ENCODE measurements at regions not wholly inside any gene's neighbourhood (a gene's known extent, or its start where the extent isn't known, plus 50 kb on each side); places are given as distances from the start of the nearest gene placed in this dataset.

- FAIRE-seq (no peak), DNase-seq (ENCODE audit: insufficient read length, low spot score) (no peak)
- no peak for TF ChIP-seq TAF1 (IDR thresholded peaks at IDR 0.05; ENCODE audit: low read depth, low read length)
- TF ChIP-seq PAX5 (IDR thresholded peaks at IDR 0.05; ENCODE audit: insufficient read depth, low read length, severe bottlenecking): no peak
- no peak for TF ChIP-seq SPI1 (IDR thresholded peaks at IDR 0.05; ENCODE audit: low read depth, low read length)
- TF ChIP-seq POU2F2 (IDR thresholded peaks at IDR 0.05; ENCODE audit: low read depth, low read length): no peak
- TF ChIP-seq POLR2AphosphoS5 (IDR thresholded peaks at IDR 0.05; ENCODE audit: low read depth, low read length): no peak
- TF ChIP-seq POLR2A (IDR thresholded peaks at IDR 0.05; ENCODE audit: low read depth, low read length): no peak
These were observed 621.8 kb downstream of the CDH26 start for GRCh38 chr20:60579941-60580515.

GRCh38 chr20:60581606-60582115 is 623.4 kb downstream of the CDH26 start:
- no peak for FAIRE-seq
- TF ChIP-seq PAX5 (IDR thresholded peaks at IDR 0.05; ENCODE audit: insufficient read depth, low read length, severe bottlenecking) (no peak), POLR2A (IDR thresholded peaks at IDR 0.05; ENCODE audit: low read depth, low read length) (no peak), POU2F2 (IDR thresholded peaks at IDR 0.05; ENCODE audit: low read depth, low read length) (no peak), SPI1 (IDR thresholded peaks at IDR 0.05; ENCODE audit: low read depth, low read length) (no peak), TAF1 (IDR thresholded peaks at IDR 0.05; ENCODE audit: low read depth, low read length) (no peak), POLR2AphosphoS5 (IDR thresholded peaks at IDR 0.05; ENCODE audit: low read depth, low read length) (no peak)
- no peak for DNase-seq (ENCODE audit: insufficient read length, low spot score)

- DNase-seq (ENCODE audit: insufficient read length, low spot score) (no peak), FAIRE-seq (no peak)
- TF ChIP-seq TAF1 (IDR thresholded peaks at IDR 0.05; ENCODE audit: low read depth, low read length) (no peak), SPI1 (IDR thresholded peaks at IDR 0.05; ENCODE audit: low read depth, low read length) (no peak), POLR2AphosphoS5 (IDR thresholded peaks at IDR 0.05; ENCODE audit: low read depth, low read length) (no peak), POU2F2 (IDR thresholded peaks at IDR 0.05; ENCODE audit: low read depth, low read length) (no peak), PAX5 (IDR thresholded peaks at IDR 0.05; ENCODE audit: insufficient read depth, low read length, severe bottlenecking) (no peak), POLR2A (IDR thresholded peaks at IDR 0.05; ENCODE audit: low read depth, low read length) (no peak)
These were observed 625.5 kb downstream of the CDH26 start for GRCh38 chr20:60583741-60584140.

- no peak for TF ChIP-seq POLR2AphosphoS5 (IDR thresholded peaks at IDR 0.05; ENCODE audit: low read depth, low read length)
- no peak for TF ChIP-seq POLR2A (IDR thresholded peaks at IDR 0.05; ENCODE audit: low read depth, low read length)
- TF ChIP-seq POU2F2 (IDR thresholded peaks at IDR 0.05; ENCODE audit: low read depth, low read length): no peak
- no peak for TF ChIP-seq PAX5 (IDR thresholded peaks at IDR 0.05; ENCODE audit: insufficient read depth, low read length, severe bottlenecking)
- TF ChIP-seq SPI1 (IDR thresholded peaks at IDR 0.05; ENCODE audit: low read depth, low read length): no peak
- TF ChIP-seq TAF1 (IDR thresholded peaks at IDR 0.05; ENCODE audit: low read depth, low read length): no peak
- no peak for DNase-seq (ENCODE audit: insufficient read length, low spot score)
- no peak for FAIRE-seq
These were observed 626.0 kb downstream of the CDH26 start for GRCh38 chr20:60584221-60584620.

GRCh38 chr20:60585651-60586050 is 627.4 kb downstream of the CDH26 start:
- no peak for FAIRE-seq

GRCh38 chr20:60586269-60587050 is 628.2 kb downstream of the CDH26 start:
- DNase-seq (ENCODE audit: insufficient read length, low spot score) (no peak), FAIRE-seq (no peak)
- TF ChIP-seq POU2F2 (IDR thresholded peaks at IDR 0.05; ENCODE audit: low read depth, low read length) (no peak), SPI1 (IDR thresholded peaks at IDR 0.05; ENCODE audit: low read depth, low read length) (no peak), POLR2A (IDR thresholded peaks at IDR 0.05; ENCODE audit: low read depth, low read length) (no peak), TAF1 (IDR thresholded peaks at IDR 0.05; ENCODE audit: low read depth, low read length) (no peak), PAX5 (IDR thresholded peaks at IDR 0.05; ENCODE audit: insufficient read depth, low read length, severe bottlenecking) (no peak), POLR2AphosphoS5 (IDR thresholded peaks at IDR 0.05; ENCODE audit: low read depth, low read length) (no peak)

More at GRCh38 chr20:60585651-60586050, 627.4 kb downstream of the CDH26 start:
- no peak for DNase-seq (ENCODE audit: insufficient read length, low spot score)
- TF ChIP-seq POU2F2 (IDR thresholded peaks at IDR 0.05; ENCODE audit: low read depth, low read length): no peak
- TF ChIP-seq TAF1 (IDR thresholded peaks at IDR 0.05; ENCODE audit: low read depth, low read length): no peak
- no peak for TF ChIP-seq POLR2AphosphoS5 (IDR thresholded peaks at IDR 0.05; ENCODE audit: low read depth, low read length)
- TF ChIP-seq POLR2A (IDR thresholded peaks at IDR 0.05; ENCODE audit: low read depth, low read length): no peak
- no peak for TF ChIP-seq PAX5 (IDR thresholded peaks at IDR 0.05; ENCODE audit: insufficient read depth, low read length, severe bottlenecking)
- TF ChIP-seq SPI1 (IDR thresholded peaks at IDR 0.05; ENCODE audit: low read depth, low read length): no peak

- TF ChIP-seq SPI1 (IDR thresholded peaks at IDR 0.05; ENCODE audit: low read depth, low read length): no peak
- DNase-seq (ENCODE audit: insufficient read length, low spot score): no peak
- no peak for FAIRE-seq
These were observed 629.8 kb downstream of the CDH26 start for GRCh38 chr20:60587986-60588385.

GRCh38 chr20:60589623-60590022 is 631.4 kb downstream of the CDH26 start:
- TF ChIP-seq POLR2AphosphoS5 (IDR thresholded peaks at IDR 0.05; ENCODE audit: low read depth, low read length): no peak
- no peak for TF ChIP-seq SPI1 (IDR thresholded peaks at IDR 0.05; ENCODE audit: low read depth, low read length)
- TF ChIP-seq PAX5 (IDR thresholded peaks at IDR 0.05; ENCODE audit: insufficient read depth, low read length, severe bottlenecking): no peak
- TF ChIP-seq POLR2A (IDR thresholded peaks at IDR 0.05; ENCODE audit: low read depth, low read length): no peak
- TF ChIP-seq TAF1 (IDR thresholded peaks at IDR 0.05; ENCODE audit: low read depth, low read length): no peak
- TF ChIP-seq POU2F2 (IDR thresholded peaks at IDR 0.05; ENCODE audit: low read depth, low read length): no peak
- no peak for DNase-seq (ENCODE audit: insufficient read length, low spot score)
- FAIRE-seq: no peak

- no peak for TF ChIP-seq SPI1 (IDR thresholded peaks at IDR 0.05; ENCODE audit: low read depth, low read length)
- no peak for TF ChIP-seq PAX5 (IDR thresholded peaks at IDR 0.05; ENCODE audit: insufficient read depth, low read length, severe bottlenecking)
- TF ChIP-seq POLR2A (IDR thresholded peaks at IDR 0.05; ENCODE audit: low read depth, low read length): no peak
- no peak for TF ChIP-seq POU2F2 (IDR thresholded peaks at IDR 0.05; ENCODE audit: low read depth, low read length)
- TF ChIP-seq TAF1 (IDR thresholded peaks at IDR 0.05; ENCODE audit: low read depth, low read length): no peak
- TF ChIP-seq POLR2AphosphoS5 (IDR thresholded peaks at IDR 0.05; ENCODE audit: low read depth, low read length): no peak
- FAIRE-seq (no peak), DNase-seq (ENCODE audit: insufficient read length, low spot score) (no peak)
These were observed 633.1 kb downstream of the CDH26 start for GRCh38 chr20:60591172-60591799.

Measured in GM12891 (cell line).